Esophagus squamous epithelium (tissue), 4 donors: ENCODE measurements at regions not wholly inside any gene's neighbourhood (a gene's known extent, or its start where the extent isn't known, plus 50 kb on each side); places are given as distances from the start of the nearest gene placed in this dataset.

Experiments
- POLR2A ChIP-seq, 4 donors: fragments of 450-650 bp; IDR thresholded peaks; one replicate each; pipeline ENCODE4 v1.6.1; 2017; ENCODE audit warnings: antibody characterized with exemption in 4 of 4, mild to moderate bottlenecking in 4 of 4, moderate library complexity in 3 of 4
- TF ChIP-seq, protein P1 (sequence below), 6 experiments: fragments of 450-650 bp in 4 of 6; fragments of 200-600 bp in 2 of 6; sonication (generic) in 2 of 6; IDR thresholded peaks; one replicate each; pipeline ENCODE4 v1.5.1; 2016 to 2019; ENCODE audit warnings: antibody characterized with exemption in 6 of 6, mild to moderate bottlenecking in 4 of 6, moderate library complexity in 4 of 6

GRCh38 chr6:81172056-81172740, 580.3 kb downstream of the TENT5A start:
- TF ChIP-seq, protein P1, sequence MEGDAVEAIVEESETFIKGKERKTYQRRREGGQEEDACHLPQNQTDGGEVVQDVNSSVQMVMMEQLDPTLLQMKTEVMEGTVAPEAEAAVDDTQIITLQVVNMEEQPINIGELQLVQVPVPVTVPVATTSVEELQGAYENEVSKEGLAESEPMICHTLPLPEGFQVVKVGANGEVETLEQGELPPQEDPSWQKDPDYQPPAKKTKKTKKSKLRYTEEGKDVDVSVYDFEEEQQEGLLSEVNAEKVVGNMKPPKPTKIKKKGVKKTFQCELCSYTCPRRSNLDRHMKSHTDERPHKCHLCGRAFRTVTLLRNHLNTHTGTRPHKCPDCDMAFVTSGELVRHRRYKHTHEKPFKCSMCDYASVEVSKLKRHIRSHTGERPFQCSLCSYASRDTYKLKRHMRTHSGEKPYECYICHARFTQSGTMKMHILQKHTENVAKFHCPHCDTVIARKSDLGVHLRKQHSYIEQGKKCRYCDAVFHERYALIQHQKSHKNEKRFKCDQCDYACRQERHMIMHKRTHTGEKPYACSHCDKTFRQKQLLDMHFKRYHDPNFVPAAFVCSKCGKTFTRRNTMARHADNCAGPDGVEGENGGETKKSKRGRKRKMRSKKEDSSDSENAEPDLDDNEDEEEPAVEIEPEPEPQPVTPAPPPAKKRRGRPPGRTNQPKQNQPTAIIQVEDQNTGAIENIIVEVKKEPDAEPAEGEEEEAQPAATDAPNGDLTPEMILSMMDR (IDR thresholded peaks at IDR 0.05), result no peak
- no peak for TF ChIP-seq POLR2A (IDR thresholded peaks at IDR 0.05)
